ENCODE measurements at regions not wholly inside any gene's neighbourhood (a gene's known extent, or its start where the extent isn't known, plus 50 kb on each side); places are given as distances from the start of the nearest gene placed in this dataset.
"Not testable (repeated sequence)": the region's sequence is repeated elsewhere in the genome, so short reads cannot be mapped to it uniquely, and the experiment has no call there.

DNA sequence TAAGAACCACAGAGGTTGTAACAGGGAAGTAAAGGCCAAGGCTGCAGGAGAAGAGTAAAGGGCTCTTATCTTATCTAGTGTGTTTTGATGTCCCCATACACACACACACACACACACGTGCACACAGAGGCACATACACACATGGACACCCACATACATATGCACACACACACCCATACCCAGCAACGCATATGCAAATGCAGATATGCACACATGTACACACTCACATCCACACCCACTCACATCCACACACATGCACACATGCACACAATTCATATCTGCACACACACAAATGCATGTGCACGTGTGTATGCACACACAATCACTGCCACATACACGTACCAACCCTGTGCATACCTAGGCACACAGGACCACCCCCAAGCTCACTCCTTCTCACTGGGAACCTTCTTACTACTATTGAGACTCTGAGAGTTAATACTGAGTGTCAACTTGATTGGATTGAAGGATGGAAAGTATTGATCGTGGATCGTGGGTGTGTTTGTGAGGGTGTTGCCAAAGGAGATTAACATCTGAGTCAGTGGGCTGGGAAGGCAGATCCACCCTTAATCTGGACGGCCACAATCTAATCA is 99.0 kb upstream of the AKAP13 start:
- H3K4me3 ChIP-seq, result no peak overlapping the region
- H3K36me3 ChIP-seq, result no peaks in the 10 kb centered on the region
- H3K27me3 ChIP-seq, result no peaks in the 10 kb centered on the region
- H3K27ac ChIP-seq, result no peak overlapping the region
- intact Hi-C loops (cut with DNase I; ENCODE audit: low total_unique reads), result no loop called here
- DNase-seq, result no peak
- TF ChIP-seq, protein P1, sequence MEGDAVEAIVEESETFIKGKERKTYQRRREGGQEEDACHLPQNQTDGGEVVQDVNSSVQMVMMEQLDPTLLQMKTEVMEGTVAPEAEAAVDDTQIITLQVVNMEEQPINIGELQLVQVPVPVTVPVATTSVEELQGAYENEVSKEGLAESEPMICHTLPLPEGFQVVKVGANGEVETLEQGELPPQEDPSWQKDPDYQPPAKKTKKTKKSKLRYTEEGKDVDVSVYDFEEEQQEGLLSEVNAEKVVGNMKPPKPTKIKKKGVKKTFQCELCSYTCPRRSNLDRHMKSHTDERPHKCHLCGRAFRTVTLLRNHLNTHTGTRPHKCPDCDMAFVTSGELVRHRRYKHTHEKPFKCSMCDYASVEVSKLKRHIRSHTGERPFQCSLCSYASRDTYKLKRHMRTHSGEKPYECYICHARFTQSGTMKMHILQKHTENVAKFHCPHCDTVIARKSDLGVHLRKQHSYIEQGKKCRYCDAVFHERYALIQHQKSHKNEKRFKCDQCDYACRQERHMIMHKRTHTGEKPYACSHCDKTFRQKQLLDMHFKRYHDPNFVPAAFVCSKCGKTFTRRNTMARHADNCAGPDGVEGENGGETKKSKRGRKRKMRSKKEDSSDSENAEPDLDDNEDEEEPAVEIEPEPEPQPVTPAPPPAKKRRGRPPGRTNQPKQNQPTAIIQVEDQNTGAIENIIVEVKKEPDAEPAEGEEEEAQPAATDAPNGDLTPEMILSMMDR (IDR thresholded peaks at IDR 0.05), result no peak
- no peak for TF ChIP-seq POLR2A (IDR thresholded peaks at IDR 0.05)
- H3K4me1 ChIP-seq, result no peaks in the 10 kb centered on the region
- no peaks in the 10 kb centered on the region for H3K9me3 ChIP-seq

DNA sequence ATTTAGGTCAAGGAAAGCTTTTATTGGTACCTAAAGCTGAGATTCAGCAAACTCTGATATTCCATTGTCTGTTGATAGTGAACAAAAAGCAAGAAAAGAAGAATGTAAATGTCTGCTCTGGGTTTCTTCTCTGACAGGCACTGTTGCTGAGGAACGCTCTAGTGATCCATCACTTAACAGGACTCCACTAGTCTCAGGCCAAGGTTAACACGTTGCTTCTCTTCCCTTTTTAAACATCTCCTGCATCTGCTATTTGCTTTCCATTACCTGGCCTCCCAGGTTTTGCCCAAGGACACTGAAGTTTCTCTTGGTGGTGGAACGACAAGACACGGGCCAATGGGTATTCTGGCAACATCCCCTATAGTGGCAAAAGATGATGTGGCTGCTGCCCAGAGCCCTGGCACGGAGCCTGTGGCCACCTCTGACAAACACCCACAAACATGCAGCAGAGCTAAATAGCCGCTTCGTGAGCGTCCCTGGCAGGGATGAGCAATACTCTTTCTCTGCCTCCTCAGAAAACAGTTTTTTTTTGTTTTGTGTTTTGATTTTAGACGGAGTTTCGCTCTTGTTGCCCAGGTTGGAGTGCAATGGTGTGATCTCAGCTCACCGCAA is 97.8 kb upstream of the AKAP13 start:
- H3K36me3 ChIP-seq, result no peaks in the 10 kb centered on the region
- H3K9me3 ChIP-seq, result no peaks in the 10 kb centered on the region
- H3K27me3 ChIP-seq, result no peaks in the 10 kb centered on the region
- no peak for DNase-seq
- H3K4me1 ChIP-seq, result no peaks in the 10 kb centered on the region
- intact Hi-C loops (cut with DNase I; ENCODE audit: low total_unique reads), result no loop called here
- H3K27ac ChIP-seq, result no peak overlapping the region
- no peak overlapping the region for H3K4me3 ChIP-seq
- TF ChIP-seq, protein P1 (IDR thresholded peaks at IDR 0.05), result no peak
- no peak for TF ChIP-seq POLR2A (IDR thresholded peaks at IDR 0.05)

DNA sequence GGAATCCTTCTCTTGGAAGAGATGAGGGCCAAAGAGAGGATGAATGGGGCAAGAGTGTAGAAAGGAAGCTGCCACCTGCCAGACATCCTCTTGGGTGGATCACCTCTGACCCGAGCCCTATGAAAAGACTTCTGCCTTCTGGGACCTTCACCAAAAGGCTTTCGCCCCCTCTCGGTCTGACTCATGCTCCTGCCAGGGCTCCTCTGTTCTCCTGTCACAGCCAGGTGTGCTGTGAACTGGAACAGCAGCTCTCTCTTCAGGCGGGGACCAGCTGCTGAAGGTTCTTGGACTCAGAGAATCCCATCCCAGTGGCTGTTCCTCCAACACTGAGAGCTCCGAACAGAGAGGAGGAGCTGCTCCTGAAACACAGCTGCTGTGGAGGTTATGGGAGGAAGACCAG is 96.6 kb upstream of the AKAP13 start:
- H3K27me3 ChIP-seq; DNase-seq; intact Hi-C loops (cut with DNase I; ENCODE audit: low total_unique reads); H3K4me1 ChIP-seq; H3K36me3 ChIP-seq; H3K9me3 ChIP-seq; H3K27ac ChIP-seq; H3K4me3 ChIP-seq: not testable (repeated sequence)

DNA sequence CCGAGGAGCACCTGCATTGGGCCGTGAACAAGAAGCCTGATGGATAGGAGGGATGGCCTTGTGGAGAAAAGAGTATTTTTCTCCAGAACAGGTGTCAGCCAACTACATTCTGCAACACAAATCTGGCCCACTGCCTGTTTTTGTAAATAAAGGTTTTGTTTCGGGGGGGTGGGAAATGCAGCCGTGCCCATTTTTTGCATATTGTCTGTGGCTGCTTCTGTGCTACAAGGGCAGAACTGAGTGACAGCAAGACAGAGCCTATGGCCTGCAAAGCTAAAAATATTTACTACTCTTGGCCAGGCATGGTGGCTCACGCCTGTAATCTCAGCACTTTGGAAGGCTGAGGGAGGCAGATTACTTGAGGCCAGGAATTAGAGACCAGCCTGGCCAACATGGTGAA is 95.9 kb upstream of the AKAP13 start:
- no peaks in the 10 kb centered on the region for H3K36me3 ChIP-seq
- no peaks in the 10 kb centered on the region for H3K27me3 ChIP-seq
- no peaks in the 10 kb centered on the region for H3K9me3 ChIP-seq
- H3K4me1 ChIP-seq, result no peaks in the 10 kb centered on the region
- intact Hi-C loops (cut with DNase I; ENCODE audit: low total_unique reads), result no loop called here
- TF ChIP-seq POLR2A (IDR thresholded peaks at IDR 0.05), result no peak
- TF ChIP-seq, protein P1 (IDR thresholded peaks at IDR 0.05), result no peak
- H3K27ac ChIP-seq, result no peak overlapping the region
- no peak for DNase-seq
- no peak overlapping the region for H3K4me3 ChIP-seq

DNA sequence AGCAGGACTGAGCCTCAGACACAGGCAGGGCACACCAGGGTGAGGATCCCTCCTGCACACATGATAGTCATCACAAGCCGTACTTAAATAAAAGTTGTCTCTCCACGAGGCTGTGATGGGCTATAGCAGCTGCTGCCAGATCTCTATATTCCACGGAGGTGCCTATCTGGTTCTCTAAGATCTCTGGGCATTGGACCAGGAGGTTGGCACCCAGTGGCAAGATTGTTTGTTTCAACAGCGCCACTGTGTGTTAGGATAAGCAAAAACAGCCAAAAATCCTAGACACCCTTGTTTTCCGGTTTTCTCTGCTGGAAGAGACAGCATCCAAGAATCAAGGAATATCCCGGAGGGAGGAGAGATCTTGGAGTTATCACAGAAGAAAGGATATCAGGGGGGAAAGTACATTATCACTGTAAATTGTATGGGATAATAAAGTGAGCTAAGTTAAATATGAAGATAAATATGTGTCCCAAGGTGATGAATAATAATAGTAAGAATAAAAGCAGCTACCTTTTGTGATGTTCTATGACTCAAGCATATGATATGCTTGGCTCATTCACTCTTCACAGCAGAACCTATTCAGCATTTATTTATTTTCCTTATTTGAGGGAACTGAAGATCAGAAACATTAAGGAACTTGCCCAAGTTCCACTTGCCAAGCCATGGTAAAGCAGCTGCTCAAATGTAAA is 90.6 kb upstream of the AKAP13 start:
- no peak overlapping the region for H3K27ac ChIP-seq
- no peaks in the 10 kb centered on the region for H3K27me3 ChIP-seq
- no peak for TF ChIP-seq POLR2A (IDR thresholded peaks at IDR 0.05)
- TF ChIP-seq, protein P1 (IDR thresholded peaks at IDR 0.05), result peak; percentile 10 to 40 (median 30)
- no peak overlapping the region for H3K4me3 ChIP-seq
- H3K9me3 ChIP-seq, result no peaks in the 10 kb centered on the region
- H3K36me3 ChIP-seq, result no peaks in the 10 kb centered on the region
- no peak for DNase-seq
- H3K4me1 ChIP-seq, result no peaks in the 10 kb centered on the region
- intact Hi-C loops (cut with DNase I; ENCODE audit: low total_unique reads), result no loop called here

DNA sequence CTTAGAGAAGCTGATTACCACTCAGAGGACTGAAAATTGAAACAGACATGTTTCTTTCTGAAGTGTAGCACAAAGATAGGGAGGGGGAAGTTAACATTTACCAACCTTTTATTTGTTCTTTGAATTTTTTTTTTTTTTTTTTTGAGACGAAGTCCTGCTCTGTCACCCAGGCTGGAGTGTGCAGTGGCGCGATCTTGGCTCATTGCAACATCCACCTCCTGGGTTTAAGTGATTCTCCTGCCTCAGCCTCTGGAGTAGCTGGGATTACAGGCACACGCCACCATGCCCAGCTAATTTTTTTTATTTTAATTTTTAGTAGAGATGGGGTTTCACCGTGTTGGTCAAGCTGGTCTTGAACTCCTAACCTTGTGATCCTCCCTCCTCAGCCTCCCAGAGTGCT is 87.8 kb upstream of the AKAP13 start:
- H3K4me3 ChIP-seq; intact Hi-C loops (cut with DNase I; ENCODE audit: low total_unique reads); H3K27ac ChIP-seq; H3K9me3 ChIP-seq; H3K27me3 ChIP-seq; DNase-seq; H3K4me1 ChIP-seq; H3K36me3 ChIP-seq: not testable (repeated sequence)

All from uterus (tissue), 3 donors.